ENCODE measurements at regions not wholly inside any gene's neighbourhood (a gene's known extent, or its start where the extent isn't known, plus 50 kb on each side); places are given as distances from the start of the nearest gene placed in this dataset.

GRCh38 chr18:60554967-60555366 lies 182.4 kb upstream of the MC4R start:
- no peak for DNase-seq (ENCODE audit: low spot score)

- DNase-seq (ENCODE audit: low spot score), result no peak
These were observed 183.1 kb upstream of the MC4R start for GRCh38 chr18:60555625-60556024.

GRCh38 chr18:60556326-60556725 lies 183.8 kb upstream of the MC4R start:
- no peak for DNase-seq (ENCODE audit: low spot score)

GRCh38 chr18:60560071-60560470 lies 187.5 kb upstream of the MC4R start:
- no peak for DNase-seq (ENCODE audit: low spot score)

- no peak for DNase-seq (ENCODE audit: low spot score)
These were observed 190.5 kb upstream of the MC4R start for GRCh38 chr18:60563082-60563481.

GRCh38 chr18:60568220-60568619 lies 195.6 kb upstream of the MC4R start:
- no peak for DNase-seq (ENCODE audit: low spot score)

- DNase-seq (ENCODE audit: low spot score), result no peak
These were observed 197.6 kb upstream of the MC4R start for GRCh38 chr18:60570172-60570571.

GRCh38 chr18:60577457-60577856 lies 204.9 kb upstream of the MC4R start:
- no peak for DNase-seq (ENCODE audit: low spot score)

- DNase-seq (ENCODE audit: low spot score), result no peak
These were observed 213.1 kb upstream of the MC4R start for GRCh38 chr18:60585670-60586069.

GRCh38 chr18:60593249-60593648 lies 220.7 kb upstream of the MC4R start:
- no peak for DNase-seq (ENCODE audit: low spot score)

GRCh38 chr18:60596928-60597327 lies 224.4 kb upstream of the MC4R start:
- DNase-seq (ENCODE audit: low spot score), result no peak

- DNase-seq (ENCODE audit: low spot score), result no peak
These were observed 226.7 kb upstream of the MC4R start for GRCh38 chr18:60599267-60599666.

GRCh38 chr18:60599995-60600394 lies 227.4 kb upstream of the MC4R start:
- DNase-seq (ENCODE audit: low spot score), result no peak

GRCh38 chr18:60601249-60601648 lies 228.7 kb upstream of the MC4R start:
- no peak for DNase-seq (ENCODE audit: low spot score)

GRCh38 chr18:60623331-60623730 lies 250.8 kb upstream of the MC4R start:
- DNase-seq (ENCODE audit: low spot score), result no peak

- DNase-seq (ENCODE audit: low spot score), result no peak
These were observed 251.6 kb upstream of the MC4R start for GRCh38 chr18:60624207-60624606.

GRCh38 chr18:60639836-60640235 lies 267.3 kb upstream of the MC4R start:
- DNase-seq (ENCODE audit: low spot score), result no peak

- DNase-seq (ENCODE audit: low spot score), result no peak
These were observed 270.4 kb upstream of the MC4R start for GRCh38 chr18:60643009-60643408.

GRCh38 chr18:60646725-60647124 lies 274.1 kb upstream of the MC4R start:
- no peak for DNase-seq (ENCODE audit: low spot score)

- DNase-seq (ENCODE audit: low spot score), result no peak
These were observed 276.5 kb upstream of the MC4R start for GRCh38 chr18:60649107-60649506.

GRCh38 chr18:60649842-60650536 lies 277.4 kb upstream of the MC4R start:
- no peak for DNase-seq (ENCODE audit: low spot score)

GRCh38 chr18:60654298-60654697 lies 281.7 kb upstream of the MC4R start:
- DNase-seq (ENCODE audit: low spot score), result no peak

- no peak for DNase-seq (ENCODE audit: low spot score)
These were observed 284.0 kb upstream of the MC4R start for GRCh38 chr18:60656553-60656952.

- DNase-seq (ENCODE audit: low spot score), result no peak
These were observed 289.9 kb upstream of the MC4R start for GRCh38 chr18:60662491-60662890.
